ENCODE measurements at regions not wholly inside any gene's neighbourhood (a gene's known extent, or its start where the extent isn't known, plus 50 kb on each side); places are given as distances from the start of the nearest gene placed in this dataset.

GRCh38 chr1:48054232-48054631 is 57.0 kb upstream of the TRABD2B start:
- no peak for DNase-seq (ENCODE audit: low read depth)

DNA sequence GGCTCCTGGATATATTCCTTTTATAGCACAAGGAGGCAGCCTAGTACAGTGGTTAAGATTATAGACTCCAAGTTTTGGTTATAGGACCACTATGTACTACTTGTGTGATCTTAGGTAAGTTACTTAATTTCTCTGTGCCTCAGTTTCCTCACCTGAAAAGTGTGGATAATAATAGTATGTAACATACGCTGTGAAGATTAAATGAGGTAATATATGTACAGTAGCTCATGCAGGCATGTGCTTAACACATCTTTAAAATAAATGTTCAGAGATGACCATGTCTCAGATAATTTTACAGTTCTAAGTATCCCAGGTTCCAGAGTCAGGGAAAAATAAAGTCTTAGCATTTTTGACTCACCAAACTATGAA is 55.7 kb upstream of the TRABD2B start:
- no peak for DNase-seq (ENCODE audit: low read depth)

- no peak for DNase-seq (ENCODE audit: low read depth)
Observed at GRCh38 chr1:48051466-48052126, 54.4 kb upstream of the TRABD2B start.

DNA sequence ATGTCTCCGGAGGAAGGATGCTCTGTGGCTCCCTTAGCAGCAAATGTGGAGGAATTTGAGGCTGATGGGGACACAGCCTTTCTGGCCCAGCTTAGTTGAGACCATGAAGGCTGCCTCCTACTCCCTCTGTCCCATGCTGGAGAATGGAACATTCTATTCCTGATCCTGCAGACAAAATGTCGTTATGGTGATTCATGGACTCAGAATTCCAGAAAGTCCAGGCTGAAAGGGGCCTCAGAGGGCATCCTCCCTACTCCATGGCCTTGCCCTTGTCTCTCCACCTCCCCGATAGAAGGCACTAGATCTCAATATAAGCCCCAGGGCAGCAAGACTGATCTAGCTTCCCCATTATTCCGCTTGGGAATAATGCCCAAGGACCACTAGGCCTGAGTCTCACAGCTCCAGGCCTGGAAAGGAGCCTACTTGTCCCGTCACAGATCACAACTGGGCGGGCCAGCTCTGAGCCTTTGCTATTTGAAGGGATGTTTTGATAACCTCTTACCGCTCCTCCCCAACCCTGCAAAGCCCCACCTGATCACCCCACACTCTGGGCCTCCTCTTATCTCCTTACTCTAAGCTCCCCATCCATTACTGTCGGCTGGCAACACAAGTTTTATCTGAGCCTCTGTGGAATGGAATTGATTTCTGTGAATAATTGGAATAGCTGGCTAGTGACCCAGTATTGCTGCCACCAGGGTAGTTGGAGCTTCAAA is 52.8 kb upstream of the TRABD2B start:
- no peak for DNase-seq (ENCODE audit: low read depth)

GRCh38 chr1:48048980-48049379 is 51.8 kb upstream of the TRABD2B start:
- no peak for DNase-seq (ENCODE audit: low read depth)

GRCh38 chr1:48048064-48048463 is 50.9 kb upstream of the TRABD2B start:
- DNase-seq (ENCODE audit: low read depth): no peak

DNA sequence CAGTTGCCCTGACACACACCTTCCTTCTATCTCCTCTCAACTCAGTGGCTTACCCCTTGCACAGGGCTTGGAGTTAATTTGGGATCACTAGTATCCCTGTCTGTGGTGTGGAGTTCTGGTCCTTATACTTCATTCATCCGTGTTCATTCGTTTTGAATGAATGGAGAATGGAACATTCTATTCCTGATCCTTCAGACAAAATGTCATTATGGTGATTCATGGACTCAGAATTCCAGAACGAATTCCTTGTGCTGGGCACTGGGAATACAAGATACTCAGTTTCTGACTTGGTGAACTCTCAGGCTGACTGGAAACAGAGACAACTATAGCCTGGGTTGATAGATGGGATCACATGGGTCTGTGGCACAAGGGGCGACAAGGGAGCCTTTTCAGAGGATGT is 49.9 kb upstream of the TRABD2B start:
- DNase-seq (ENCODE audit: low read depth): no peak
